HepG2 (cell line): ENCODE measurements at regions not wholly inside any gene's neighbourhood (a gene's known extent, or its start where the extent isn't known, plus 50 kb on each side); places are given as distances from the start of the nearest gene placed in this dataset.

Experiments
- ATAC-seq: fragments of 200-7000 bp; cut with Tn5 transposase; 3 replicates; pipeline ENCODE4 v1.9.1; 2020; ENCODE audit warnings: mild to moderate bottlenecking, moderate library complexity
- BruUV-seq: library from RNA; stranded (reverse); fragments of 400-500 nt; replicated peaks from 2 replicates; lab custom pipeline; 2021; lab: Mats Ljungman, UMichigan
- CTCF ChIA-PET: fragments of 300-600 bp; formaldehyde crosslinking; extraction: SDS; loops from one replicate; lab custom pipeline; 2021; ENCODE audit warnings: low total read pairs, inconsistent platforms, low intra/inter-chr PET ratio; lab: Yijun Ruan, JAX
- POLR2A ChIA-PET: fragments of 350-600 bp; sonication (Branson Sonifier 250); formaldehyde crosslinking; loops from one replicate; lab custom pipeline; 2020; ENCODE audit warnings: antibody characterized with exemption, inconsistent platforms; lab: Yijun Ruan, JAX
- DNase-seq: peaks from one replicate; pipeline ENCODE4 v3.0.0-alpha.2; 2015; ENCODE audit warnings: low spot score
- FAIRE-seq: peaks from 3 replicates; lab custom pipeline; 2011; peaks lifted over from hg19 to GRCh38; lab: Jason Lieb, UNC
- H2AFZ ChIP-seq: one replicate; pipeline ENCODE4 v1.6.1; 2011; ENCODE audit warnings: low read length, inconsistent platforms
- H3K27ac ChIP-seq: fragments of 300-600 bp; 3 replicates; pipeline ENCODE4 v1.8.0; 2011; ENCODE audit warnings: mixed run types, mild to moderate bottlenecking, mixed read lengths, low read length, inconsistent platforms; ENCODE audit not compliant: insufficient read depth; ENCODE audit errors: extremely low read length
- H3K27me3 ChIP-seq, 2 experiments: fragments of 200-600 bp in 1 of 2; 2 replicates in 1 of 2; 3 replicates in 1 of 2; pipeline versions ENCODE4 v1.6.0 to v1.8.0; 2011; ENCODE audit warnings: low read length in 2 of 2, mild to moderate bottlenecking in 2 of 2, moderate library complexity in 2 of 2, inconsistent platforms in 1 of 2; ENCODE audit not compliant: insufficient read depth in 2 of 2, control insufficient read depth in 1 of 2
- H3K36me3 ChIP-seq, 2 experiments: fragments of 200-600 bp in 1 of 2; replicated peaks in 1 of 2; 2 replicates in 1 of 2; 3 replicates in 1 of 2; pipeline versions ENCODE4 v1.5.1 to v1.8.0; 2011; ENCODE audit warnings: low read length in 2 of 2, inconsistent platforms in 1 of 2; ENCODE audit not compliant: insufficient read depth in 2 of 2, control insufficient read depth in 1 of 2
- H3K4me1 ChIP-seq: 2 replicates; pipeline ENCODE4 v1.5.1; 2012; ENCODE audit warnings: low read length, inconsistent platforms; ENCODE audit not compliant: insufficient read depth
- H3K4me2 ChIP-seq: 2 replicates; pipeline ENCODE4 v1.6.0; 2011; ENCODE audit warnings: low read depth, low read length, inconsistent platforms
- H3K4me3 ChIP-seq, 3 experiments: fragments of 200-600 bp in 1 of 3; sonication (generic), shearing (Covaris generic) in 1 of 3; replicated peaks in 1 of 3; 2 replicates each; pipeline ENCODE4 v1.5.1; 2011 to 2016; ENCODE audit warnings: low read length in 3 of 3, inconsistent platforms in 2 of 3, low read depth in 2 of 3, mild to moderate bottlenecking in 2 of 3, control low read depth in 1 of 3, mixed read lengths in 1 of 3; ENCODE audit not compliant: insufficient read depth in 1 of 3
- H3K79me2 ChIP-seq: one replicate; pipeline ENCODE4 v1.6.1; 2011; ENCODE audit warnings: low read length, inconsistent platforms; ENCODE audit not compliant: insufficient read depth
- H3K9ac ChIP-seq: 2 replicates; pipeline ENCODE4 v1.6.0; 2011; ENCODE audit warnings: mild to moderate bottlenecking, low read depth, low read length, inconsistent platforms; ENCODE audit not compliant: insufficient read depth
- H3K9me3 ChIP-seq: 2 replicates; pipeline ENCODE4 v1.5.1; 2012; ENCODE audit warnings: mild to moderate bottlenecking, low read length
- H4K20me1 ChIP-seq: 2 replicates; pipeline ENCODE4 v1.6.0; 2011; ENCODE audit warnings: inconsistent platforms, mild to moderate bottlenecking, low read length, moderate library complexity; ENCODE audit not compliant: insufficient read depth
- TAF15 ChIP-seq: fragments of 200-400 bp; formaldehyde crosslinking; IDR thresholded peaks from one replicate; pipeline ENCODE4 v1.6.1; 2018; ENCODE audit warnings: mild to moderate bottlenecking, low read depth, low read length; ENCODE audit not compliant: poor library complexity, severe bottlenecking
- WGBS: methylation state at CpG from one replicate; pipeline ENCODE4 v1.1.6; 2017; ENCODE audit warnings: low lambda C conversion rate; 5-methylcytosine and 5-hydroxymethylcytosine counted together
- in situ Hi-C: cut with HindIII; loops from 2 replicates; pipeline ENCODE4 v1.10.0; 2017; ENCODE audit warnings: low pct_unique_long_range_greater_than_20kb; ENCODE audit not compliant: extremely low pct_ligation_motif_present
- intact Hi-C: fragments of 100-400 bp; cut with micrococcal nuclease; formaldehyde crosslinking; loops from one replicate; pipeline ENCODE4 v1.10.0; 2022; ENCODE audit not compliant: unreplicated experiment
- TF ChIP-seq, protein P1 (sequence below): sonication (generic); formaldehyde crosslinking; IDR thresholded peaks from 2 replicates; pipeline ENCODE4 v1.5.1; 2020; ENCODE audit warnings: mild to moderate bottlenecking, missing genetic modification reagents, moderate library complexity

DNA sequence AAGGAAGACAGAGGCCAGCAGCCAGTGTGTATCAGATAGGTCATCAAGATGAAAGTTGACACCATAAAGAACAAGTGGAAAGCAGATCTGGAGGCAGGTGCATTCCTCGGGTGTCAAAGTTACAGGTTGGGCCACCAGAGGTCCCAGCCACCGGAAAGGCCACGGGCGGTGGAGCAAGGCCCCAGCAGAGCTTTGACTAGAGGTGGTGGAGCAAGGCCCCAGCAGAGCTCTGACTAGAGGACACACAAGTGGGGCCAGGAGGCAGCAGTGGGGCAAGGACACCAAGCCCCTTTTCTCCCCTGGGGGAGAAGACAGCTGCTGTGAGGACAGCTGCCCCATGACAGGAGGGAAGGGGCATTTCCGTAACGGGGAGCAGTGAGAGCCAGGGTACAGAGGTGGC lies 115.1 kb downstream of the GYPC start:
- Histone ChIP-seq H3K4me1 (no peaks in the 10 kb centered on the region), H3K4me3 (no peak overlapping the region), H3K4me2 (no peak overlapping the region), H3K9ac (no peak overlapping the region), H2AFZ (no peak overlapping the region), H3K79me2 (no peaks in the 10 kb centered on the region), H4K20me1 (no peaks in the 10 kb centered on the region), H3K9me3 (no peaks in the 10 kb centered on the region), H3K36me3 (no peaks in the 10 kb centered on the region), H3K27me3 (peaks cover 4 to 54% of the 10 kb centered on the region in 2 experiments; a peak in 4 of 5 replicates), H3K27ac (no peak overlapping the region)
- in situ Hi-C loops (loop anchor here (25.0 kb wide), 1 partner anchor 1009 kb away; no protein-coding TSS in a partner anchor), intact Hi-C loops (no loop called here)
- ChIA-PET POLR2A (no interaction called here), CTCF (no interaction called here)
- no peak for DNase-seq
- no peak for FAIRE-seq
- ATAC-seq: no peak; the same call in 2 of the 3 replicates
- no TSS peak for BruUV-seq
- WGBS: 17% methylated on average over 6 of the region's 6 CpGs
- TF ChIP-seq, protein P1, sequence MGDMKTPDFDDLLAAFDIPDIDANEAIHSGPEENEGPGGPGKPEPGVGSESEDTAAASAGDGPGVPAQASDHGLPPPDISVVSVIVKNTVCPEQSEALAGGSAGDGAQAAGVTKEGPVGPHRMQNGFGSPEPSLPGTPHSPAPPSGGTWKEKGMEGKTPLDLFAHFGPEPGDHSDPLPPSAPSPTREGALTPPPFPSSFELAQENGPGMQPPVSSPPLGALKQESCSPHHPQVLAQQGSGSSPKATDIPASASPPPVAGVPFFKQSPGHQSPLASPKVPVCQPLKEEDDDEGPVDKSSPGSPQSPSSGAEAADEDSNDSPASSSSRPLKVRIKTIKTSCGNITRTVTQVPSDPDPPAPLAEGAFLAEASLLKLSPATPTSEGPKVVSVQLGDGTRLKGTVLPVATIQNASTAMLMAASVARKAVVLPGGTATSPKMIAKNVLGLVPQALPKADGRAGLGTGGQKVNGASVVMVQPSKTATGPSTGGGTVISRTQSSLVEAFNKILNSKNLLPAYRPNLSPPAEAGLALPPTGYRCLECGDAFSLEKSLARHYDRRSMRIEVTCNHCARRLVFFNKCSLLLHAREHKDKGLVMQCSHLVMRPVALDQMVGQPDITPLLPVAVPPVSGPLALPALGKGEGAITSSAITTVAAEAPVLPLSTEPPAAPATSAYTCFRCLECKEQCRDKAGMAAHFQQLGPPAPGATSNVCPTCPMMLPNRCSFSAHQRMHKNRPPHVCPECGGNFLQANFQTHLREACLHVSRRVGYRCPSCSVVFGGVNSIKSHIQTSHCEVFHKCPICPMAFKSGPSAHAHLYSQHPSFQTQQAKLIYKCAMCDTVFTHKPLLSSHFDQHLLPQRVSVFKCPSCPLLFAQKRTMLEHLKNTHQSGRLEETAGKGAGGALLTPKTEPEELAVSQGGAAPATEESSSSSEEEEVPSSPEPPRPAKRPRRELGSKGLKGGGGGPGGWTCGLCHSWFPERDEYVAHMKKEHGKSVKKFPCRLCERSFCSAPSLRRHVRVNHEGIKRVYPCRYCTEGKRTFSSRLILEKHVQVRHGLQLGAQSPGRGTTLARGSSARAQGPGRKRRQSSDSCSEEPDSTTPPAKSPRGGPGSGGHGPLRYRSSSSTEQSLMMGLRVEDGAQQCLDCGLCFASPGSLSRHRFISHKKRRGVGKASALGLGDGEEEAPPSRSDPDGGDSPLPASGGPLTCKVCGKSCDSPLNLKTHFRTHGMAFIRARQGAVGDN (CRISPR knock-in tag): peak; percentile 5; the same call in 1 of the 2 replicates
- TF ChIP-seq TAF15: no peak
